ENCODE measurements at regions not wholly inside any gene's neighbourhood (a gene's known extent, or its start where the extent isn't known, plus 50 kb on each side); places are given as distances from the start of the nearest gene placed in this dataset.

- TF ChIP-seq CTCF (IDR thresholded peaks at IDR 0.05) (no peak), POLR2A (IDR thresholded peaks at IDR 0.05) (no peak)
Observed at GRCh38 chr21:43294194-43294902, 125.5 kb downstream of the CRYAA start.
